MM.1S (cell line): ENCODE measurements at regions not wholly inside any gene's neighbourhood (a gene's known extent, or its start where the extent isn't known, plus 50 kb on each side); places are given as distances from the start of the nearest gene placed in this dataset.

Experiments used
- DNase-seq: peaks from one replicate; pipeline ENCODE4 v3.0.0-alpha.2; 2015
- H2AFZ ChIP-seq: fragments of 300-600 bp; sonication (generic); 2 replicates; pipeline ENCODE4 v1.6.0; 2016; ENCODE audit warnings: antibody characterized with exemption, low read length
- H3F3A ChIP-seq: fragments of 300-600 bp; sonication (generic); 2 replicates; pipeline ENCODE4 v1.6.1; 2016; ENCODE audit warnings: mild to moderate bottlenecking, antibody characterized with exemption, low read length, moderate library complexity, mixed read lengths; ENCODE audit not compliant: insufficient read depth
- H3K27ac ChIP-seq: fragments of 300-600 bp; sonication (generic); 2 replicates; pipeline ENCODE4 v1.5.1; 2016; ENCODE audit warnings: mild to moderate bottlenecking, low read length
- H3K27me3 ChIP-seq: fragments of 300-600 bp; sonication (generic); replicated peaks from 2 replicates; pipeline ENCODE4 v1.6.0; 2016; ENCODE audit warnings: low read length; ENCODE audit not compliant: insufficient read depth
- H3K36me3 ChIP-seq: fragments of 300-600 bp; sonication (generic); replicated peaks from 2 replicates; pipeline ENCODE4 v1.6.1; 2016; ENCODE audit warnings: mild to moderate bottlenecking, low read length, mixed read lengths; ENCODE audit not compliant: insufficient read depth
- H3K4me1 ChIP-seq: fragments of 300-600 bp; sonication (generic); 2 replicates; pipeline ENCODE4 v1.6.1; 2016; ENCODE audit warnings: low read length, mixed read lengths
- H3K4me2 ChIP-seq: fragments of 300-600 bp; sonication (generic); 2 replicates; pipeline ENCODE4 v1.6.0; 2016; ENCODE audit warnings: low read depth, low read length
- H3K4me3 ChIP-seq: fragments of 300-600 bp; sonication (generic); 2 replicates; pipeline ENCODE4 v1.5.1; 2016; ENCODE audit warnings: low read length, mixed read lengths
- H3K79me2 ChIP-seq: fragments of 300-600 bp; sonication (generic); 2 replicates; pipeline ENCODE4 v1.6.1; 2016; ENCODE audit warnings: mixed run types, low read length, mixed read lengths
- H3K9ac ChIP-seq: fragments of 300-600 bp; sonication (generic); 2 replicates; pipeline ENCODE4 v1.6.1; 2016; ENCODE audit warnings: low read length, mixed read lengths
- H3K9me2 ChIP-seq: fragments of 300-600 bp; sonication (generic); replicated peaks from 2 replicates; pipeline ENCODE4 v1.6.1; 2016; ENCODE audit warnings: mild to moderate bottlenecking, low read length, mixed read lengths; ENCODE audit not compliant: insufficient read depth
- H3K9me3 ChIP-seq: fragments of 300-600 bp; sonication (generic); replicated peaks from 2 replicates; pipeline ENCODE4 v1.6.1; 2016; ENCODE audit warnings: mild to moderate bottlenecking, low read length, mixed read lengths; ENCODE audit not compliant: insufficient read depth
- H4K20me1 ChIP-seq: fragments of 300-600 bp; sonication (generic); 2 replicates; pipeline ENCODE4 v1.6.1; 2016; ENCODE audit warnings: mild to moderate bottlenecking, low read length, moderate library complexity, mixed read lengths; ENCODE audit not compliant: insufficient read depth
- EZH2 ChIP-seq: fragments of 300-600 bp; sonication (generic); optimal IDR thresholded peaks from 2 replicates; pipeline ENCODE3; 2017; ENCODE audit warnings: low read depth, mild to moderate bottlenecking, antibody characterized with exemption, low read length, mixed read lengths
- EZH2phosphoT487 ChIP-seq: fragments of 300-600 bp; sonication (generic); IDR thresholded peaks from 2 replicates; pipeline ENCODE4 v1.6.1; 2018; ENCODE audit warnings: antibody characterized with exemption, low read length
- TF ChIP-seq, protein P1 (sequence below): fragments of 300-600 bp; sonication (generic); IDR thresholded peaks from 2 replicates; pipeline ENCODE4 v1.5.1; 2016; ENCODE audit warnings: antibody characterized with exemption, low read length, mixed read lengths

DNA sequence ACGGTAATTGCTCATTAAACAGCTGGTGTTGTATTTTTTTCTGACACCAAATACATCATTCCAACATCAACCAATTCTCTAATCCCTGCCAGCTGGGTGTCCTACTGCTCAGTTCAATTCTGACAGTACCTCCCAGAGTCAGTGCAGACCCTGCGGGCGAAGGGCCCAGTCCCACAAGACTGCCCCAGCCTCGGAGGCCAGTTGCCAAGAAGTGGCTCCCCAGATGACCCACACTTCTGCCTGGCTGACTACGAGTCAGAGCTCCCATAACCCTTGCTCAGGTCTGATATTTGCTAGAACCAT is 147.2 kb downstream of the CTTN start:
- no peaks in the 10 kb centered on the region for H3F3A ChIP-seq
- no peak overlapping the region for H3K4me3 ChIP-seq
- no peak for TF ChIP-seq EZH2phosphoT487
- TF ChIP-seq EZH2: no peak
- TF ChIP-seq, protein P1, sequence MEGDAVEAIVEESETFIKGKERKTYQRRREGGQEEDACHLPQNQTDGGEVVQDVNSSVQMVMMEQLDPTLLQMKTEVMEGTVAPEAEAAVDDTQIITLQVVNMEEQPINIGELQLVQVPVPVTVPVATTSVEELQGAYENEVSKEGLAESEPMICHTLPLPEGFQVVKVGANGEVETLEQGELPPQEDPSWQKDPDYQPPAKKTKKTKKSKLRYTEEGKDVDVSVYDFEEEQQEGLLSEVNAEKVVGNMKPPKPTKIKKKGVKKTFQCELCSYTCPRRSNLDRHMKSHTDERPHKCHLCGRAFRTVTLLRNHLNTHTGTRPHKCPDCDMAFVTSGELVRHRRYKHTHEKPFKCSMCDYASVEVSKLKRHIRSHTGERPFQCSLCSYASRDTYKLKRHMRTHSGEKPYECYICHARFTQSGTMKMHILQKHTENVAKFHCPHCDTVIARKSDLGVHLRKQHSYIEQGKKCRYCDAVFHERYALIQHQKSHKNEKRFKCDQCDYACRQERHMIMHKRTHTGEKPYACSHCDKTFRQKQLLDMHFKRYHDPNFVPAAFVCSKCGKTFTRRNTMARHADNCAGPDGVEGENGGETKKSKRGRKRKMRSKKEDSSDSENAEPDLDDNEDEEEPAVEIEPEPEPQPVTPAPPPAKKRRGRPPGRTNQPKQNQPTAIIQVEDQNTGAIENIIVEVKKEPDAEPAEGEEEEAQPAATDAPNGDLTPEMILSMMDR: no peak
- H4K20me1 ChIP-seq: no peaks in the 10 kb centered on the region
- H3K4me1 ChIP-seq: no peaks in the 10 kb centered on the region
- DNase-seq: no peak
- no peak overlapping the region for H3K9ac ChIP-seq
- H3K9me2 ChIP-seq: no peaks in the 10 kb centered on the region
- no peaks in the 10 kb centered on the region for H3K9me3 ChIP-seq
- H3K36me3 ChIP-seq: no peaks in the 10 kb centered on the region
- H3K27ac ChIP-seq: no peak overlapping the region
- H3K27me3 ChIP-seq: peaks cover 98% of the 10 kb centered on the region
- no peak overlapping the region for H3K4me2 ChIP-seq
- no peak overlapping the region for H2AFZ ChIP-seq
- H3K79me2 ChIP-seq: no peaks in the 10 kb centered on the region

DNA sequence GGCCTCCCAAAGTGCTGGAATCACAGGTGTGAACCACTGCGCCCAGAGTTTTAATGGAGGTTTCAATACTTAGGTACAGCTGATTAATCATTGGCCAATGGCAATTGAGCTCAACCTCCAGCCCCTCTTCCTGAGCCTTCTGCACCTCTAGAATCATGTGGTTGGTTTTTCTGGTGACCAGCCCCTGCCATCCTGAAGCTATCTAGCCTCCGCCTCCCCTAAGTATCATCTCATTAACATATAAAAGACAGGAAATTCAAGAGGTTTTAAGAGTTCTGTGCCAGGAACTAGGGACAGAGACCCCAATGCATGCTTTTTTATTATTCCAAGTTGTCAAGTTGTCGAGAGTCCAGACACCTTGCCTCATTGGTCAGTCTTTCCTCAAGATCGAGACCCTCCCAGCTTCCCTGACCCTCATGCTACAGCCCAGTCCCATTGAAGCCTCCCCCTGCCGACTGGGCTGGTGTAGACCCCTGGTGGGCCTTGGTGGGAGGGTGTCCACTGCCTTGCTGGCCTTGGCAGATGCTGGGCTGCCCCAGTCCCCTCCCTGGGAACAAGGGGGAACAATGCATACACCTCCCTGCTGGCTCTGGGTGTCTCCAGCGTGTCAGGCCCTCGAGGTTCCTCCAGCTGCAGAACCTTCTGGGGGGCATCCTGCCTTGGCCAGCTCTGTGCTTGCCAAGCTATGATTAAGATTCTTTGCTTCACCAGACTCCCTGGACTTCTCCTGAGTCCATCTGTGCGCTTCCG is 148.0 kb downstream of the CTTN start:
- Histone ChIP-seq H4K20me1 (no peaks in the 10 kb centered on the region), H3K4me1 (no peaks in the 10 kb centered on the region), H2AFZ (no peak overlapping the region), H3F3A (no peaks in the 10 kb centered on the region), H3K79me2 (no peaks in the 10 kb centered on the region), H3K36me3 (no peaks in the 10 kb centered on the region), H3K9me3 (no peaks in the 10 kb centered on the region), H3K27me3 (peaks cover 96% of the 10 kb centered on the region), H3K4me3 (no peak overlapping the region), H3K4me2 (no peak overlapping the region), H3K9me2 (no peaks in the 10 kb centered on the region), H3K9ac (no peak overlapping the region), H3K27ac (no peak overlapping the region)
- no peak for DNase-seq
- TF ChIP-seq EZH2: no peak
- TF ChIP-seq, protein P1: no peak
- no peak for TF ChIP-seq EZH2phosphoT487

DNA sequence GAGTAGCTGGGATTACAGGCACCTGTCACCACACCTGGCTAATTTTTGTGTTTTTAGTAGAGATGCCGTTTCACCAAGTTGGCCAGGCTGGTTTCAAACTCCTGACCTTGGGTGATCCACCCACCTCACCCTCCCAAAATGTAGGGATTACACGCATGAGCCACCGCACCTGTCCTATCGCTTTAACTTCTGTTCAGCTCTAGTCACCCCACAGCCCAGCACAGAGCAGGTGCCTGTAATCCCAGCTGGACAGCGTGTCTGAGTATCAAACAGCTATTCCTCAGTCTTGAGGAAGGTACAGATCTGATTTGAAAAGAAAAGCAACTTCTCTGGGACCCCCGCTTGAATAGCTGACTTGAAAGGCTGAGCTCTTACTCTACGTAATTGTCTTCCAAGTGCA is 149.1 kb downstream of the CTTN start:
- no peaks in the 10 kb centered on the region for H3K36me3 ChIP-seq
- no peak overlapping the region for H3K4me3 ChIP-seq
- H3K79me2 ChIP-seq: no peaks in the 10 kb centered on the region
- no peaks in the 10 kb centered on the region for H3K9me3 ChIP-seq
- H2AFZ ChIP-seq: no peak overlapping the region
- TF ChIP-seq, protein P1: no peak
- TF ChIP-seq EZH2phosphoT487 (no peak), EZH2 (no peak)
- no peak overlapping the region for H3K4me2 ChIP-seq
- no peak overlapping the region for H3K27ac ChIP-seq
- H3K4me1 ChIP-seq: no peaks in the 10 kb centered on the region
- H3K9me2 ChIP-seq: no peaks in the 10 kb centered on the region
- H3K9ac ChIP-seq: no peak overlapping the region
- no peak for DNase-seq
- no peaks in the 10 kb centered on the region for H3F3A ChIP-seq
- no peaks in the 10 kb centered on the region for H4K20me1 ChIP-seq
- H3K27me3 ChIP-seq: peaks cover 96% of the 10 kb centered on the region
